AG04450 (cell line): ENCODE measurements at regions not wholly inside any gene's neighbourhood (a gene's known extent, or its start where the extent isn't known, plus 50 kb on each side); places are given as distances from the start of the nearest gene placed in this dataset.

Experiments
- CTCF ChIA-PET: fragments of 300-600, 350-600 bp; formaldehyde crosslinking; extraction: SDS; loops from one replicate; lab custom pipeline; 2022; ENCODE audit warnings: antibody characterized with exemption, inconsistent platforms; lab: Charles Lee
- POLR2A ChIA-PET: fragments of 350-600 bp; formaldehyde crosslinking; extraction: SDS; loops from one replicate; lab custom pipeline; 2021; ENCODE audit warnings: antibody characterized with exemption, inconsistent platforms; lab: Yijun Ruan, JAX
- DNase-seq: peaks from one replicate; pipeline ENCODE4 v3.0.0-alpha.2; 2011; ENCODE audit warnings: low read depth, low spot score
- H3K27ac ChIP-seq: one replicate; pipeline ENCODE4 v1.5.1; 2012; ENCODE audit warnings: low read depth, low read length, control low read depth
- H3K27me3 ChIP-seq: one replicate; pipeline ENCODE4 v1.6.0; 2012; ENCODE audit warnings: low read length; ENCODE audit not compliant: control insufficient read depth, insufficient read depth
- H3K4me3 ChIP-seq: 2 replicates; pipeline ENCODE4 v1.5.1; 2011; ENCODE audit warnings: mild to moderate bottlenecking, low read depth, low read length, control low read depth
- H3K9me3 ChIP-seq: 2 replicates; pipeline ENCODE4 v1.5.1; 2012; ENCODE audit warnings: low read length; ENCODE audit not compliant: control insufficient read depth, insufficient read depth
- TF ChIP-seq, protein P1 (sequence below): IDR thresholded peaks from 2 replicates; pipeline ENCODE4 v1.5.1; 2011; ENCODE audit warnings: low read depth, low read length, control low read depth, inconsistent platforms

DNA sequence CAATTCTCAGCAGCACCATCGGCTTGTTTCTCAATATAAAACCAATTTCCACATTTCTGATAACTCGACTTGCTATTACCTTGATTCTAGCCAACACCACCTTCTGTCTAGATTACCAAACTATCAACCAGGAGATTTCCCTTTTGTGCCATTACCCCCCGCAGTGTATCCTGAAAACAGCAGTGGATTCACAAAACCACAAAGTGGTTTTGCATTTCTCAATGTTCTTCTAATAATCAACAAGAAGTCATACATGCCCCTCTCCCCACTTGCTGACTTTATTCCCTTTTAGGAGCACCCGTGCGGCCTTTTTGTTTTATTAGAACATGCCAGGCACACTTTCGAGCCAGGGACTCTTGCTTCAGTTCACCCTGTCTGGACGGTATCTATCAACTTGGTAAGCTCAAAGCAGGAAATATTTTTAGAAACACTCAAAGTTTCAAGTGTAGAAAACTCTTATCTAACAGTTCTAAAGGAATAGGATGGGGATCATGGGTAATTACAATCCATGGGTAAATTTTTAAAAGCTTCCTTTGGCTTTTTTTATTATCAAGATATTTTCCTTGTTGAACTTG, 967.4 kb downstream of the EFNB2 start:
- POLR2A ChIA-PET, result no interaction called here
- CTCF ChIA-PET, result interaction anchor here (0.9 kb wide), 1 partner anchor 157 kb away, joined by 3 read pairs; no protein-coding TSS in a partner anchor
- no peaks in the 10 kb centered on the region for H3K9me3 ChIP-seq
- no peaks in the 10 kb centered on the region for H3K27me3 ChIP-seq
- no peak for DNase-seq
- H3K4me3 ChIP-seq, result no peak overlapping the region
- TF ChIP-seq, protein P1, sequence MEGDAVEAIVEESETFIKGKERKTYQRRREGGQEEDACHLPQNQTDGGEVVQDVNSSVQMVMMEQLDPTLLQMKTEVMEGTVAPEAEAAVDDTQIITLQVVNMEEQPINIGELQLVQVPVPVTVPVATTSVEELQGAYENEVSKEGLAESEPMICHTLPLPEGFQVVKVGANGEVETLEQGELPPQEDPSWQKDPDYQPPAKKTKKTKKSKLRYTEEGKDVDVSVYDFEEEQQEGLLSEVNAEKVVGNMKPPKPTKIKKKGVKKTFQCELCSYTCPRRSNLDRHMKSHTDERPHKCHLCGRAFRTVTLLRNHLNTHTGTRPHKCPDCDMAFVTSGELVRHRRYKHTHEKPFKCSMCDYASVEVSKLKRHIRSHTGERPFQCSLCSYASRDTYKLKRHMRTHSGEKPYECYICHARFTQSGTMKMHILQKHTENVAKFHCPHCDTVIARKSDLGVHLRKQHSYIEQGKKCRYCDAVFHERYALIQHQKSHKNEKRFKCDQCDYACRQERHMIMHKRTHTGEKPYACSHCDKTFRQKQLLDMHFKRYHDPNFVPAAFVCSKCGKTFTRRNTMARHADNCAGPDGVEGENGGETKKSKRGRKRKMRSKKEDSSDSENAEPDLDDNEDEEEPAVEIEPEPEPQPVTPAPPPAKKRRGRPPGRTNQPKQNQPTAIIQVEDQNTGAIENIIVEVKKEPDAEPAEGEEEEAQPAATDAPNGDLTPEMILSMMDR, result no peak
- H3K27ac ChIP-seq, result no peak overlapping the region

DNA sequence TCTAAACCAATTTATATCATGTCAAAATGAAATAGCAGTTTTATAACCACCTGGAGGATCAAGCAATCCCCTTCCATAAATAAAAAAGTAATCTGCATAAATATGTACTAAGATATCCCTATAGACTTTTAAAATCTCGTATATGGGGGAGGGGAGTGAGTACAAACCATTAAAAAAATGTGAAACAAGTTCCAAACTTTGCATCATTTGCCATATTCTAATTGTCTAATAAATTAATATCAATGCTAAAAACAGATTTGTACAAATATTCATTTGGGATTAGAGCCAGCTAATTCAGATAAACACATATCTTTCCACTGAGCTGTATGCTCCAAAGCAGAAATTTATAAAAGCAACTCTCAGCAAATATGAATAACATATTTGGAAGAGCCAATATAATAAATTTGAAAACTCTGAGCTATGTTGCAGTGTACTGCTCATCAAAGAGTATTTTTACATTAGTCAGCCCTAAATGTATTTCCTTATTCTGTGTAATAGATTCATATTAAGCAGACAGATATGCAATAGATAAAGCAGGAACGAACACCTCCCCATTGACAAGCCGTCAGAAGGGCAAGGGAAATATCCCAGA, 970.2 kb downstream of the EFNB2 start:
- ChIA-PET CTCF (no interaction called here), POLR2A (no interaction called here)

DNA sequence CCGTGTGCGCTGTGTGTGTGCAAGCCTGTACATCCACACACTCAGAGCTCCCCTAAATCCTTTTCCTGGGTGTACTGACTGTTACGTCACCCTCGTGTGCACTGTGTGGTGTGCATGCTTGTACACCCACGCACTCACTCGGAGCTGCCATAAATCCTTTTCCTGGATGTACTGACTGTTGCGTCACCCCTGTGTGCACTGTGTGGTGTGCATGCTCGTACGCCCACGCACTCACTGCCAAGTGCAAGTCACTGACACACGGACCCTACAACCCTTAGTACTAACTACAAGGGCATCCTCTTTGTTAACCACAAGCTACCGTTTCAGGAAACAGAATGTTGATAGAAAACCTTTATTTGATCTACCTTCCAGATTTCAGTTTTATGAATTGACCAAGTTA, 983.4 kb downstream of the EFNB2 start:
- CTCF ChIA-PET, result interaction anchor here (0.6 kb wide), 1 partner anchor 968 kb away, joined by 3 read pairs; no protein-coding TSS in a partner anchor
- Histone ChIP-seq H3K4me3 (no peak overlapping the region), H3K9me3 (no peaks in the 10 kb centered on the region), H3K27ac (no peak overlapping the region), H3K27me3 (no peaks in the 10 kb centered on the region)
- POLR2A ChIA-PET, result no interaction called here
- DNase-seq, result no peak
- TF ChIP-seq, protein P1, result no peak

More for the DNA sequence above, 970.2 kb downstream of the EFNB2 start:
- TF ChIP-seq, protein P1, result no peak
- Histone ChIP-seq H3K27ac (no peak overlapping the region), H3K4me3 (no peak overlapping the region), H3K9me3 (no peaks in the 10 kb centered on the region), H3K27me3 (no peaks in the 10 kb centered on the region)
- no peak for DNase-seq

DNA sequence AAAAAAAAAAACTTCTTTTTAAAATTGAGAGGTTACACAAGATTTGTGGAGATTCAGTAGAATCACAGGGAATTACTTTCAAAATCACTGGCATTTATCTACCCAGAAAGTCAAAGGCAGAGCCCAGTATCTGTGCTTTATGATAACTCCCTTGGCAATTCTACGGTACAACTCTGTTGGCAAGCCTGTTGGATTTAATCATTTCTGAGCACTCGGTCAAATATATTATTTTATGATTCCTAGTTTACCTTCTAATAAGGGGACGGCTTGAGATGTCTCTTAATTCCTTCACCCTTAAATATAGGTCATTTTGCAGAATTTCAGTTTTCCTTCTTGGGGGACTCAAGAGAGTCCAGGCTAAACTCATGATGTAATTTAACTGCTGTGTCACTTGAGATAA, 987.6 kb downstream of the EFNB2 start:
- no peak for DNase-seq
- CTCF ChIA-PET, result interaction anchor here (0.6 kb wide), 1 partner anchor 1296 kb away, joined by 4 read pairs; no protein-coding TSS in a partner anchor
- H3K27ac ChIP-seq, result no peak overlapping the region
- POLR2A ChIA-PET, result no interaction called here
- H3K4me3 ChIP-seq, result no peak overlapping the region
- H3K9me3 ChIP-seq, result no peaks in the 10 kb centered on the region
- TF ChIP-seq, protein P1, result no peak
- no peaks in the 10 kb centered on the region for H3K27me3 ChIP-seq

DNA sequence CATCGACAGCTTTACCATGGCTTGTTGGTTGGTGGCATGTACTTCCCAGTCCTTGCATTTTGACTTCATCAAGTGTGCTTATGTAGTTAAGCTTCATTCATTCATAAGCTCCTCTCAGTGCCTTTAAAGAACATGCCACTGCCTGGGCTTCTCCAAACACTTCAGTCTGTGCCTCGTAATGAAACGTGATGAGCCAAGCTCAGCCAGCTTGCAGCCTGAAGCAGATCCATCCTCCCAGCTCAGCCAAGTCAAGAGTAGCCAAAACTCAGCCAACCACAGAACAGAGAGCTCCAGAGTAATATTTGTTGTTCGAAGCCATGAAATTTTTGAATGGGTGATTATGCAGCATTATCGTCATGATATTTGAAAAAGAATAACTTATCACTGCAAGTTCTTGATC, 989.7 kb downstream of the EFNB2 start:
- DNase-seq, result no peak
- Histone ChIP-seq H3K27me3 (no peaks in the 10 kb centered on the region), H3K27ac (no peak overlapping the region), H3K9me3 (no peaks in the 10 kb centered on the region), H3K4me3 (no peak overlapping the region)
- TF ChIP-seq, protein P1, result no peak
- CTCF ChIA-PET, result no interaction called here
- POLR2A ChIA-PET, result no interaction called here
